NCI-H226 (cell line): ENCODE measurements at regions not wholly inside any gene's neighbourhood (a gene's known extent, or its start where the extent isn't known, plus 50 kb on each side); places are given as distances from the start of the nearest gene placed in this dataset.
"Not testable (repeated sequence)": the region's sequence is repeated elsewhere in the genome, so short reads cannot be mapped to it uniquely, and the experiment has no call there.

Source experiments
- DNase-seq: peaks from one replicate; pipeline ENCODE4 v3.0.0-alpha.2; 2015

GRCh38 chr15:38992506-38992905, 427.9 kb upstream of the RASGRP1 start:
- DNase-seq, result no peak

GRCh38 chr15:38992930-38993329, 428.3 kb upstream of the RASGRP1 start:
- no peak for DNase-seq

- DNase-seq, result no peak
These were observed 429.7 kb upstream of the RASGRP1 start for GRCh38 chr15:38994310-38994709.

DNA sequence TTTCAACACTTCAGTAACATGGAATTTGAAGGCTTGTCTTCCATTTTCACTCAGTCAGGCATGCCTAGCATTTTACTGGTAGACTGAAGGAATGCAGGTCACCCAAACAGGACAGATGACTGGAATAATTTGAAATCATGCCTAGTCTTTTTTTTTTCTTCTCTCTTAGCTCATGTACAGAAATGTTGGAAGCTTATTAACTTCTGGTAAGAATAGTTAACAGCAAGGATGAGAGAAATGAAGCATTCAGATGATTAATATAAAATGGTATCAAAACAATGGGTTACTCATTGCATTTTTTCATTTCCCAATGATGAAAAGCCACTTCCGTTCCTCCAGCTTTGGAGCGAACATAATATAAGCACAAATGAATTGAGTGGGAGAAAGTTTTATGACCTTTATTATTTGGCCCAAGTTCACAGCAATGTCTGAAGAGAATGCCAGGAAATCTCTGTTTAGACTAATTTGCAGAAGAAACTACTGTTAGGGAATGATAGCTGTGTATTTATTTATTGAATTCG, 431.6 kb upstream of the RASGRP1 start:
- DNase-seq, result peak; percentile 80

- no peak for DNase-seq
These were observed 433.2 kb upstream of the RASGRP1 start for GRCh38 chr15:38997841-38998240.

DNA sequence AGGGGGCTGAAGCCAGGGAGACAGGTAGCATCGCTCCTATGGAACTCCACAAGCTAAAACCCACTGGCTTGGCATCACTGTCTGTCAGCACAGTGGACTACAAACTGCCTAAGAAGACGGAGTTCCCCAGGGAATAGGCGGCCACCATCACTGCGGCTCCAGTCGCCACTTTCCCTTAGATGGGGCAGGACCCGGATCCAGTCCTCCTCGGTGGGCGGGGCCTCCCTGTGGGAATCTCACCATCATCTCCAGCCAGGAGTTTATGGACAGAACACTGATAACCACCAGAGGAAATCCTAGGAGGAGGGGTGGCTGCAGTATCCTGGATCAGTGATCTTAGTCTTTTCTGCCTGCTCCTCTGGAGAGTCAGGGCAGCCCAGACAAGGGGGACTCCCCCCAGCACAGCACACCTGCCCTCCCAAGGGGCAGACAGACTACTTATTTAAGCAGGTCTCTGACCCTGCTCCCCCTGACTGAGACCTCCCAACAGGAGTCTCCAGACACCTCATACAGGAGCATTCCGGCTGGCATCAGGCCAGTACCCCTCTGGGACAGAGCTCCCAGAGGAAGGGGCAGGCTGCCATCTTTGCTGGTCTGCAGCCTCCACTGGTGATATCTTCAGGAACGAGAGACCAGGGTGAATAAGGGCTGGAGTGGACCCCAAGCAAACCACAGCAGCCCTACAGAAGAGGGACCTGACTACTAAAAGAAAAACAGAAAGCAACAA, 435.6 kb upstream of the RASGRP1 start:
- no peak for DNase-seq

GRCh38 chr15:39009740-39010139, 445.1 kb upstream of the RASGRP1 start:
- no peak for DNase-seq

DNA sequence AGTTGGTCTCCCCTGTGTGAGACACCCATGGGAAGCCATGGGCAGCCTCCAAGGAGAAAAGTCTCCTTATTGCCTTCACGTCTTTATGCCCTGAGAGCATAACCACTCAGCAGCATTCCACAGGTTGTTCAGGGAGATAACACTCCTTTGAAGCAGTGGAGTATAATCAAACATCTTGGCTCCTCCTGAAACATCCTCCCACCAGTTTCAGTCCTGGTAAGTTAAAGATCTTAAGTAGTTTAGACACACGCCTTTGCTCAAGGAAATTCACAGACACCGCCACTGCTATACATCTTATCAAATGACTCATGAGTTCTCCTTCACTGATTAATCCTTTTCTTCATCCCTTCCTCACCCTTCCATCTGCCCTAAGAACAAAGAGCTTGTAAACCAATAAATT, 446.5 kb upstream of the RASGRP1 start:
- DNase-seq, result peak; percentile 87

DNA sequence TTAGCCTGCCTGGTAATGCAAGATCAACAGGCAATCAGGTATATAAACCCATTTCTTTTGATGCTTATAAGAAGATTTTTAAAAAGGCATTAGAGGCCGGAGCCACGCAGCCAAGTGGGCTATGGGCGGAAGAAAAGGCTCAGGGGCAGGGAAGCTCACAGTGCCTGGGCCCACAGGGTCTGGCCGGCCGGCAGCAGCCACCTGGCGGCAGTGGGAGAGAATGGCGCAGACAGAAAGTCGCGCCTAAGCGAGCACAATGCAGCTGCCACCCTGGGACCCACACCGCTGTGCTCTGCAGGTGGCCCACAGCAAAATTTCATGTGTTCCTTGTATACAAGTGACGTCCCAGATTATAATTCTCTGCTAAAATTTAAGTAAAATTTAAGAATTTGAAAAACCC, 448.6 kb upstream of the RASGRP1 start:
- DNase-seq, result no peak

- DNase-seq, result no peak
These were observed 450.1 kb upstream of the RASGRP1 start for GRCh38 chr15:39014682-39015081.

DNA sequence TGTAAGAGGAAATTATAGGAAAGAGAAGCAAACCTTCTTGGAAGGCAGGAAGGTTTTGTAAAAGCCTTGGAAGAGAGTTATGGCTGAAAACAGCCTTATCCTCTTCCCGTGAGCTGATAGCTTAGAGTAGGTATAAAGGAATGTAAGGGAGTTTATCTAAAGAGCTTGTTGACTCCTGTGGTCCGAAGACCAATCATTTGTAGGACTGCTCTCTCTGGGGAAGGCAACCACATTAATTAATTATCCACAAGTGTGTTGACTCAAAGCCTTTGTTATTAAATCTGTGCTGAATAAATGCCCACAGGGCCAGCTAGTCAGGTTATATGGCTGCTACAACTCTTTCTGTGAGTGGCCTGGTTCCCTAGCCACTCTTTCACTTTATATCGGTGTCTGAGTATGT, 452.1 kb upstream of the RASGRP1 start:
- DNase-seq, result peak; percentile 80

GRCh38 chr15:39018966-39019365, 454.4 kb upstream of the RASGRP1 start:
- DNase-seq, result no peak

- no peak for DNase-seq
These were observed 456.7 kb upstream of the RASGRP1 start for GRCh38 chr15:39021341-39021740.

- no peak for DNase-seq
These were observed 458.1 kb upstream of the RASGRP1 start for GRCh38 chr15:39022532-39023305.

DNA sequence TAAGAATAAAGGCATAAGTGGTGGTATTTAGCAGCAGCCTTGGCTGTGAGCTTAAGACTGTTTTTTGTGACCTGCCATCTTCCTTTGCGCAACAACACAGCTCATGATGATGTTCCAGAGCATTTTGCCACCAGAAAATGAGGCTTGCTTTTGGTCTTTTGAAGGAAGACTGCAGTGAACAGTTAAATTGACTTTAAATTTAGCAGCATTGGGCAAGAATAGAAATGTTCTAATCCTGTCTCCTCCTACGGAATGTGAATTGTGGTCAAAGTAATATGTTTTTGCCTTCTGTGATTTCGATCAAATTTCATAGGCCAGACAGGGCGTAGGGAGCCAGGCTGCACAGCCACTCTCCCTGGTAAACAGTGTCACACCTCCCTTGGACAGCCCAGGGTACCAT, 460.7 kb upstream of the RASGRP1 start:
- DNase-seq, result no peak

DNA sequence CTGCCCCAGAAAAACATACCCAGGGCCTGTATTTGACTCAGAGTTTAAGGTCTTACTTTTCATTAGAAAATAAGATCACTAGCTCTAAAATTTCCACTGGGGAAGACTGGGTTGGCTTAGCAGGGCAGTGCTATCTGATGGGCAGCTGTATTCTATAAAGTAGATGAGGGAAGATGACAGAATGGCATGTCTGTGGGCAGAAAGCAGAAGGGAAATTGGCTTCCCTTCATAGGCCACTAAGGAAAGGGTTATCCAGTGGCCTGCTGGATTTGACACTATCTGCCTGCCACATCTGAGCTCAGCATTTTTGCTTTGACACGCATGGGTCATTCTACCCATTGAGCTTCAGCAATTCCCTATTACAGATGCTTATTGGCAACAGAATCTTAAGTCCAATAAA, 461.3 kb upstream of the RASGRP1 start:
- DNase-seq, result no peak

GRCh38 chr15:39028069-39028468, 463.5 kb upstream of the RASGRP1 start:
- peak; percentile 3 for DNase-seq

DNA sequence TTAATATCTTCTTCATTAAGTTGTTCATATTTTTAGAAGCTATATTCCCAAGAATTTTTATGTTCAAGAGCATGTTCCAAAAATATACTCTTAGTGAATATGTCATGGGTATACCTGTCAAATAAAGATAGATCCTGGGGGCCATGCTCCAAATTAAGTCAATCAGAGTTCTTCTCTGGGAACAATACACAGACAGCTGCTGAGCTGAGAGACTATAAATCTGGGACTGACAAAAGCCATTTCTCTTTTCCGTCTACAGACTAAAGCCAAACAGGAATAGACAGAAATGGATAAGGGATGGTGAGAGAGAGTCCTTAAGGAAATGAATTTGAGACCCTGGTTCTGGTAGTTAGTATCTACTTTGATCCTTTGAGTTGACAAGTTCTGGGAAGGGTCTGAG, 465.1 kb upstream of the RASGRP1 start:
- no peak for DNase-seq

GRCh38 chr15:39030291-39031070, 465.9 kb upstream of the RASGRP1 start:
- no peak for DNase-seq

- DNase-seq, result no peak
These were observed 467.0 kb upstream of the RASGRP1 start for GRCh38 chr15:39031596-39031995.

DNA sequence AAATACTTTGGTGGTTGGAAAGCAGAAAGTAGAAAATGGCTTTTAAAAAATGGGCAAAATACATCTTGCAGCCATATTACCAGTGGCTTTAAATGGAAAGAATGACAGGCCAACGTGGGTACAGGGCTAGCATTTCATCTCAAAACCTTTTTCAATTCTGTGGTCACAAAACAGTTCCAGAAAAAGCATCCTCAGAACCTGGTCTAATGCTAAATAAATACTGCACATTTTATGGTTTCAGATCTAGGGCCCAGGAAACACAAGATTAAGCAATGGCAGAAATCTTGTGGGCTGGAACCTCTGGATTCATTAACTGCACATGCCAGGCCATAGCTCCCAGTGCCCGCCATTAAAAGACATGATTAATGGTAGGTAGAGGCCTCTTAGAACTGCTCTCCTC, 470.2 kb upstream of the RASGRP1 start:
- no peak for DNase-seq

- DNase-seq, result not testable (repeated sequence)
These were observed 473.0 kb upstream of the RASGRP1 start for GRCh38 chr15:39037611-39038010.

- DNase-seq, result no peak
These were observed 476.2 kb upstream of the RASGRP1 start for GRCh38 chr15:39040861-39041260.
